Lung (tissue), 11 donors: ENCODE measurements at regions not wholly inside any gene's neighbourhood (a gene's known extent, or its start where the extent isn't known, plus 50 kb on each side); places are given as distances from the start of the nearest gene placed in this dataset.

Experiments used
- ATAC-seq: fragments of 200-7000 bp; cut with Tn5 transposase; one replicate; pipeline ENCODE4 v1.9.1; 2020; ENCODE audit warnings: moderate number of reproducible peaks; ENCODE audit not compliant: insufficient read depth, low FRiP score
- DNase-seq, 3 donors: peaks; one replicate each; pipeline ENCODE4 v3.0.0-alpha.2; 2013 to 2017
- H3K27ac ChIP-seq, 2 donors: one replicate each; pipeline ENCODE4 v1.5.1; 2013; ENCODE audit warnings: mild to moderate bottlenecking in 2 of 2, moderate library complexity in 2 of 2, control low read depth in 1 of 2, inconsistent platforms in 1 of 2, low read depth in 1 of 2, low read length in 1 of 2
- H3K27me3 ChIP-seq, 3 donors: one replicate each; pipeline ENCODE4 v1.5.1; 2013; ENCODE audit warnings: low read length in 2 of 3; ENCODE audit not compliant: control insufficient read depth in 3 of 3, insufficient read depth in 3 of 3
- H3K36me3 ChIP-seq, 4 donors: one replicate each; pipeline ENCODE4 v1.5.1; 2013; ENCODE audit warnings: low read length in 4 of 4, mild to moderate bottlenecking in 1 of 4, moderate library complexity in 1 of 4; ENCODE audit not compliant: control insufficient read depth in 4 of 4, insufficient read depth in 4 of 4
- H3K4me1 ChIP-seq, 5 donors: one replicate each; pipeline ENCODE4 v1.5.1; 2013; ENCODE audit warnings: low read length in 5 of 5, mild to moderate bottlenecking in 2 of 5, moderate library complexity in 1 of 5; ENCODE audit not compliant: control insufficient read depth in 5 of 5, insufficient read depth in 5 of 5
- H3K4me3 ChIP-seq: one replicate; pipeline ENCODE4 v1.5.1; 2013; ENCODE audit warnings: mild to moderate bottlenecking, control low read depth, moderate library complexity
- H3K9ac ChIP-seq, 2 donors: one replicate each; pipeline ENCODE4 v1.5.1; 2013; ENCODE audit warnings: low read length in 2 of 2, control low read depth in 1 of 2; ENCODE audit not compliant: insufficient read depth in 1 of 2
- H3K9me3 ChIP-seq, 4 donors: one replicate each; pipeline ENCODE4 v1.5.1; 2013; ENCODE audit warnings: low read length in 3 of 4, mild to moderate bottlenecking in 1 of 4, moderate library complexity in 1 of 4; ENCODE audit not compliant: control insufficient read depth in 4 of 4, insufficient read depth in 3 of 4
- WGBS, 2 donors: extraction: QIAGEN DNeasy Blood & Tissue Kit; methylation state at CpG; one replicate each; pipeline ENCODE4 v1.1.7; 2013; 5-methylcytosine and 5-hydroxymethylcytosine counted together
- TF ChIP-seq, protein P1 (sequence below): IDR thresholded peaks from 2 replicates; pipeline ENCODE4 v1.5.1; 2012; ENCODE audit warnings: mild to moderate bottlenecking; ENCODE audit errors: control extremely low read depth, extremely low read depth
- donor health status: control.
- donor health status: control.
- donor health status: Bipolar disorder and iron deficiency.
- donor health status: healthy.
- donor health status: DM: yes; HTN: yes; CAD: no.

DNA sequence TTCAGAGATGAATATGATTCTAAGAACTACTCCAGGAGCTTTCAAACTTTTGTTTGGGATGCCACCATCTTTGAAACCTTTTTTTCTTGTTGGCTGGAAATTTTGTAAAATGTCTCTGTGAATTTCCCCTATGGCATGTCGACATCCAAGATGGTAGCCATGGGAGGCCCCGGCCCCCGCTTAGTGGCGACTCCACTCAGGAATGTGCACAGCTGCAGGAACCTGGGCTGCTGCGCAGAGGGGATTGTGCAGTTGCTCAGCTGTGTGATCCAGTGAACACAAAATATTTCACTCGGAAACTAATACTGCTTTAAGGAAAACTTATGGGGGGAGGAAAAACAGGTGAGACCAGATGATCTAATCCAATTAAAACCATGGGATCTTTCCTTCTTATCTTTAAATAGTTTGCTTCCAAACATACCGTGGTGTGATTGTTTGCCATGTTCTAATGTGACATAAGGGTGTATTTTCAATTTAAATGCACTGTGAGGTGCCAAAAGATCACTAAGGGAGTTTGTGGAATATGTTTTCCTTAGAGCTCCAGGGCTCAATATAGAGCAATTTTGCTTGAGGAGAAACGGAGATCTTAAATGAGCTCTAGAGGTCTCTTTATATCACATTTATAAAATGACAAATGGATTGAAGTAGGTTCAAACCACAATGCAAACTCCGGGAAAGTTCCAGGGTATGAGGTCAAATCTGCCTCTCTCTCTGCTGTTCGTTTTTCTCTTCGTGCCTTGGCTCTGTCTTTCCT, 497.7 kb downstream of the FGF9 start:
- H3K9me3 ChIP-seq: no peaks in the 10 kb centered on the region
- H3K36me3 ChIP-seq: no peaks in the 10 kb centered on the region
- DNase-seq (peak in 2 of 3 donors; percentile 42 to 54), ATAC-seq (no peak)
- no peaks in the 10 kb centered on the region for H3K27me3 ChIP-seq
- no peak overlapping the region for H3K27ac ChIP-seq
- peaks cover 0 to 5% (median 0%) of the 10 kb centered on the region in 5 donors for H3K4me1 ChIP-seq
- no peak overlapping the region for H3K9ac ChIP-seq
- H3K4me3 ChIP-seq: no peak overlapping the region
- WGBS, 2 donors: 77 to 86% methylated on average over 11 of the region's 11 CpGs
- TF ChIP-seq, protein P1, sequence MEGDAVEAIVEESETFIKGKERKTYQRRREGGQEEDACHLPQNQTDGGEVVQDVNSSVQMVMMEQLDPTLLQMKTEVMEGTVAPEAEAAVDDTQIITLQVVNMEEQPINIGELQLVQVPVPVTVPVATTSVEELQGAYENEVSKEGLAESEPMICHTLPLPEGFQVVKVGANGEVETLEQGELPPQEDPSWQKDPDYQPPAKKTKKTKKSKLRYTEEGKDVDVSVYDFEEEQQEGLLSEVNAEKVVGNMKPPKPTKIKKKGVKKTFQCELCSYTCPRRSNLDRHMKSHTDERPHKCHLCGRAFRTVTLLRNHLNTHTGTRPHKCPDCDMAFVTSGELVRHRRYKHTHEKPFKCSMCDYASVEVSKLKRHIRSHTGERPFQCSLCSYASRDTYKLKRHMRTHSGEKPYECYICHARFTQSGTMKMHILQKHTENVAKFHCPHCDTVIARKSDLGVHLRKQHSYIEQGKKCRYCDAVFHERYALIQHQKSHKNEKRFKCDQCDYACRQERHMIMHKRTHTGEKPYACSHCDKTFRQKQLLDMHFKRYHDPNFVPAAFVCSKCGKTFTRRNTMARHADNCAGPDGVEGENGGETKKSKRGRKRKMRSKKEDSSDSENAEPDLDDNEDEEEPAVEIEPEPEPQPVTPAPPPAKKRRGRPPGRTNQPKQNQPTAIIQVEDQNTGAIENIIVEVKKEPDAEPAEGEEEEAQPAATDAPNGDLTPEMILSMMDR: no peak

DNA sequence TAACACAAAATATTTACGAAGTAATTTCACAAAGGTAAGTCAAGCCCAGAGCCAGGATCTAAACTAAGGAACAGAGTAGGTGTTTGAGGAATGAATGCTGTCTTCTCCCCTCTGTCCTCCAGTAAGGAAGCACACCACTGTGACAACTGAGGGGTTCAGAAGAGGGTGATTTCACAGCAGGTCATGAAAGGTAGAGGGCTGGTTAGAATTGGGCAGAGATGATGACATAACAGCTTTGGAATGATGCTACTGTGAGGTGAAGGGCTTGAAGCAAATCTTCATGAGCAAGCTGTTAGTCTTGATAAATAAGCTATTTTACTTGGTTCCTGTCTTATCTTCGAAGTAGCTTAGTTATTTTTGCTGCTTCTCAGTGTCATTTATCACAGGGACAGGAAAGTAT, 498.6 kb downstream of the FGF9 start:
- TF ChIP-seq, protein P1: no peak

DNA sequence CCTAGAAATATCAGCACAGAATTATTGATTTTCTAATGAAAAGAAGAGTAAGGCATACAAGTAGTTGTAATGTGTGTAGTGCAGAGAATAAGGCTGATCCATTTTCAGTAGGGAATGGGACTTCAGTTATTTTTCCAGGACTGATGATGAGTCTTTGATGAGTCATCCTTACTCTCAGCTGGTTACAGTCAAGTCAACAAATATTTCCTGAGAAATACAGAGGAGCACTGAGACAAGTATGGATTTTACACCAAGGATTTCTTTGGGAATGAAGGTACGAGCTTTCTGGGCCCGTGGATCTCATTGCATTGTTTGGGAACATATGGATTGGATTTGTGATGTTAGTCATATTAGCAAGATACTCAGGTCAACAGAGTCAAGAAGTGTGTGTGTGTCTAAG, 502.7 kb downstream of the FGF9 start:
- H3K27me3 ChIP-seq: no peaks in the 10 kb centered on the region
- H3K9ac ChIP-seq: no peak overlapping the region
- H3K4me1 ChIP-seq: peaks cover 0 to 1% (median 0%) of the 10 kb centered on the region in 5 donors
- no peak overlapping the region for H3K4me3 ChIP-seq
- no peak for DNase-seq
- WGBS, 2 donors: 71 to 87% methylated on average over 2 of the region's 2 CpGs
- no peak for ATAC-seq
- no peaks in the 10 kb centered on the region for H3K36me3 ChIP-seq
- TF ChIP-seq, protein P1: no peak
- no peak overlapping the region for H3K27ac ChIP-seq
- no peaks in the 10 kb centered on the region for H3K9me3 ChIP-seq

More for the DNA sequence above, 498.6 kb downstream of the FGF9 start:
- whole genome bisulfite sequencing, 2 donors: 60 to 66% methylated on average over 2 of the region's 2 CpGs
- DNase-seq (no peak), ATAC-seq (no peak)
- no peak overlapping the region for H3K27ac ChIP-seq
- no peaks in the 10 kb centered on the region for H3K9me3 ChIP-seq
- peaks cover 0 to 5% (median 0%) of the 10 kb centered on the region in 5 donors for H3K4me1 ChIP-seq
- no peaks in the 10 kb centered on the region for H3K27me3 ChIP-seq
- no peak overlapping the region for H3K9ac ChIP-seq
- H3K4me3 ChIP-seq: no peak overlapping the region
- no peaks in the 10 kb centered on the region for H3K36me3 ChIP-seq
